H54 (cell line): ENCODE measurements at regions not wholly inside any gene's neighbourhood (a gene's known extent, or its start where the extent isn't known, plus 50 kb on each side); places are given as distances from the start of the nearest gene placed in this dataset.

ENCODE experiments used
- DNase-seq: peaks from one replicate; pipeline ENCODE4 v3.0.0; 2011; ENCODE audit warnings: low spot score, mixed read lengths; ENCODE audit not compliant: insufficient read length
- FAIRE-seq: peaks from 3 replicates; lab custom pipeline; 2011; peaks lifted over from hg19 to GRCh38; lab: Jason Lieb, UNC
- POLR2A ChIP-seq: IDR thresholded peaks from 2 replicates; pipeline ENCODE4 v1.6.1; 2011; ENCODE audit warnings: low read depth, mild to moderate bottlenecking, low read length

GRCh38 chr13:34276764-34277163 is 458.8 kb downstream of the RFC3 start:
- DNase-seq (no peak), FAIRE-seq (no peak)
- TF ChIP-seq POLR2A: no peak

GRCh38 chr13:34277936-34278335 is 460.0 kb downstream of the RFC3 start:
- no peak for TF ChIP-seq POLR2A
- DNase-seq (no peak), FAIRE-seq (no peak)

- FAIRE-seq (no peak), DNase-seq (no peak)
- no peak for TF ChIP-seq POLR2A
Observed at GRCh38 chr13:34278780-34279179, 460.8 kb downstream of the RFC3 start.

- no peak for DNase-seq
- FAIRE-seq: no peak
- no peak for TF ChIP-seq POLR2A
Observed at GRCh38 chr13:34290661-34291060, 472.7 kb downstream of the RFC3 start.

- DNase-seq: no peak
- no peak for TF ChIP-seq POLR2A
- no peak for FAIRE-seq
Observed at GRCh38 chr13:34294483-34295129, 476.7 kb downstream of the RFC3 start.

GRCh38 chr13:34300559-34300958 is 482.6 kb downstream of the RFC3 start:
- no peak for TF ChIP-seq POLR2A
- FAIRE-seq (no peak), DNase-seq (no peak)

GRCh38 chr13:34302596-34302995 is 484.6 kb downstream of the RFC3 start:
- DNase-seq (no peak), FAIRE-seq (no peak)
- TF ChIP-seq POLR2A: no peak

- DNase-seq (no peak), FAIRE-seq (no peak)
- TF ChIP-seq POLR2A: no peak
Observed at GRCh38 chr13:34303346-34303745, 485.4 kb downstream of the RFC3 start.

- no peak for TF ChIP-seq POLR2A
- no peak for FAIRE-seq
- no peak for DNase-seq
Observed at GRCh38 chr13:34307607-34308006, 489.7 kb downstream of the RFC3 start.

- TF ChIP-seq POLR2A: no peak
- FAIRE-seq: no peak
- no peak for DNase-seq
Observed at GRCh38 chr13:34308725-34309124, 490.8 kb downstream of the RFC3 start.

GRCh38 chr13:34310539-34310938 is 492.6 kb downstream of the RFC3 start:
- no peak for TF ChIP-seq POLR2A
- no peak for FAIRE-seq
- DNase-seq: no peak

- DNase-seq: no peak
- no peak for FAIRE-seq
- TF ChIP-seq POLR2A: no peak
Observed at GRCh38 chr13:34311251-34311650, 493.3 kb downstream of the RFC3 start.

GRCh38 chr13:34312578-34312977 is 494.6 kb downstream of the RFC3 start:
- DNase-seq: no peak
- no peak for FAIRE-seq
- TF ChIP-seq POLR2A: no peak

GRCh38 chr13:34320084-34320483 is 502.1 kb downstream of the RFC3 start:
- no peak for TF ChIP-seq POLR2A
- no peak for FAIRE-seq
- no peak for DNase-seq

GRCh38 chr13:34322014-34322742 is 504.2 kb downstream of the RFC3 start:
- TF ChIP-seq POLR2A: no peak
- DNase-seq: no peak
- FAIRE-seq: no peak
